GM18951 (cell line): ENCODE measurements at regions not wholly inside any gene's neighbourhood (a gene's known extent, or its start where the extent isn't known, plus 50 kb on each side); places are given as distances from the start of the nearest gene placed in this dataset.

ENCODE experiments used
- POLR2A ChIP-seq: IDR thresholded peaks from 4 replicates; pipeline ENCODE4 v1.6.1; 2011; ENCODE audit warnings: mild to moderate bottlenecking; ENCODE audit not compliant: insufficient read length, insufficient read depth; ENCODE audit errors: extremely low read depth
- in situ Hi-C: fragments of 300-500 bp; cut with MboI; formaldehyde crosslinking; loops from one replicate; pipeline ENCODE4 v1.12.0; 2022; ENCODE audit warnings: low sequenced_read_pairs, mixed read lengths, inconsistent platforms; ENCODE audit not compliant: unreplicated experiment

DNA sequence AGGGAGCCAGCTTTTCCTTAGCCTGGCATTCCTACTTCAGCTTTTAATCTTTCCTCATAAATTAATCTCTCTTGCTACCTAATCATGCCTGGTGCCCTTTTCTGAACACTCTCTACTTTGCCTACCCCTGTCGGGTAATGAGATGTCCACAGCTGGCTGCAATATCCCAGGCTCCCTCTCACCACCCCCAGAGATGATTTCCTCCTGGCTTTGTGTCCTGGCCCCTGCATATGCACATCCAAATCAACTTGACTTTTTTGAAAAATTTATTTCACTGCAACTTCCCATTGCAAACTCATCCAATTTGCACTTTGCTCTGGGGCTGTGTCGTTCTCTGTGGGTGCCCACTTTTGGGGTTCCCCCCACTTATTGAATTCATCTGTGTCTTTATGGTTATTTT is 218.1 kb upstream of the SKOR2 start:
- TF ChIP-seq POLR2A = no peak
- in situ Hi-C loops = no loop called here

DNA sequence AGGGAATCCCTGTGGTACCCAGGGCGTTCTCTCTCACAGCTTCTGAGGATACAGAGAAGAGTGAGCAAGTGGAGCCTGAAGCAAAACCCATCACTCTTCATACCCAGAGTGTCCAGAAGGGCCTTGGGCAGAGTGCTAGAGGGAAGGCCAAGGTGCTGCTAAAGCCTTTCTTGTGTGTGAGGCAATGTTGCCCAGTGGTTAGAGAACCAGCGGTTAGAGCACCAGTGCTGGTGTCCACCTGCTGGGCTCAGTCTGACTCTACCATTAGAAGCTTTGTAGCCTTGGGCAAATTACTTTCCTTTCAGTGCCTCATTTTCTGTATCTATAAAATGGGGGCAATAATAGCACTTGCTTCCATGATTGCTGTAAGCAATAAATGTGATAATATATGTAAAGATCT is 210.5 kb upstream of the SKOR2 start:
- TF ChIP-seq POLR2A = no peak
- in situ Hi-C loops = no loop called here

DNA sequence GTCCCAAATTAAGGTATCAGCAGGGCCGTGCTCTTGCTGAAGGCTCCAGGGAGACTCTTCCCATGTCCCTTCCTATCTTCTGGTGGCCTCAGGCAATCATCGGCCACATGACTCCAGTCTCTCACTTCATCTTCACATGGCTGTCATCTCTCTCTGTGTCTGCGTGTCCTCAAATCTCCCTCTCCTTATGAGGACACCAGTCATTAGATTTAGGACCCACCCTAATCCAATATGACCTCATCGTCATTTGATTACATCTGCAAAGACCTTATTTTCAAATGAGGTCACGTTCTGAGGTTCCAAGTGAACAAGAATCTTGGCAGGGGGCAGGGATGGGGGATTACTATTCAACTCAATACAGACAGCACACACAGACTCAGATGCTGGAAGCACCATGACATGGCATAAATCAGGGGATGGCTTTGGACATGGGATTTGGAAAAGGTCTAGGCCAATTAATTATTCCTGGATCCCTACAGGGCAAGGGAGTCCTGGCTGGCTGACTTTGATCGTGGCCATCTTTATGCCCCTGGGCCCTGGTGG is 210.0 kb upstream of the SKOR2 start:
- in situ Hi-C loops = no loop called here
- no peak for TF ChIP-seq POLR2A

DNA sequence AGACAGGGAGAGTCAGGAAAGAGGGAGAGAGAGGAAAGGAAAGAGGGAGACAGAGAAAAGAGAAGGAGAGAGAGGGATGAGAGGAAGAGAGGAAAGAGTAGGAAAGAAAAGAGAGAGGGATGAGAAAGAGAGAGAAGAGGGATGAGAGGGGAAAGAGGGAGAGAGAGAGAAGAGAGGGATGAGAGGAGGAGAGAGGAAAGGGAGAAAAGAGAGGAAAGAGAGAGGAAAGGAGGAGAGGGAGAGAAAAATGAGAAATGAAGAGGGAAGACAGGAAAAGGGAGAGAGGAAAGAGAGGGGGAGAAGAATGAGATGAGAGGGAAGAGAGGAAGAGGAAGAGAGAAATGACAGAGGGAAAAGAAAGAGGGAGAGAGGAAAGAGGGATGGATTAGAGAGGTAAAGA is 207.0 kb upstream of the SKOR2 start:
- in situ Hi-C loops = no loop called here
- TF ChIP-seq POLR2A = no peak

DNA sequence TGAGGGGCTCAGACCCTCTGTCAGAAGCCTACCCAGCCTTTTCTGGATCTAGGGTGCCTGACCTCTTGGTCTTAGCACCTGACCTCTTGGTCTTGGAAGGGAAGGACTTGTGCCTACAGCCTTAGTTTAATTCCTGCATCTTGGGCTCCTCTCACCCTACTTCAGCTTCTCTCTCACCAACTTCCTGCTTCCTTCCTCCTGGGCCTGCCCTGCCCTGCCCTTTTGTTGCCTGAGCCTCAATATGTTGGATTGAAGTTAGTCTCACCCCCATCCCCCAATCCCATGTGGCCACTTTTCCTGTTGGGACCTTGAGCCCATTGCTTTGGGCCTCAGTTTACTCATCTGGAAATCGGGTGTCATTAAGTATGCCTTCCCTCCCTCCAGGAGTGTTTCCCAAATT is 206.2 kb upstream of the SKOR2 start:
- in situ Hi-C loops = no loop called here
- no peak for TF ChIP-seq POLR2A

DNA sequence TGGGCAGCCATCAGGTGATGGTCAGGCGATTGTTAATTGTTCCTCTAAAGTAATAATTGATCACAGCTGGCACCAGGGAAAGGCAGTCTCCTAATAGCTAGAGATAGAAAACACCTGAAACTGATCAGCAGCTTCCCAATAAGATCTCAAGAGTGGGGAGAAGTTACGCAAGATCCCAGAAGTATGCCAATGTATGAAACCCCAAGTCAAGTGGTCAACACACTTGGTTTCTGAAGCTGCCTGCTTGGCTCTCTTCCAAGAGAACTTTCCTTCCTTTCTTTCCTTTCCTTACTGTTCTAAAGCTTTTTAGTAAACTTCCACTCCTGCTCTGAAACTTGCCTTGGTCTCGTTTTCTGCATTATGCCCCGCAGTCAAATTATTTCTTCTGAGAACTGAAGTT is 201.6 kb upstream of the SKOR2 start:
- in situ Hi-C loops = no loop called here
- no peak for TF ChIP-seq POLR2A

DNA sequence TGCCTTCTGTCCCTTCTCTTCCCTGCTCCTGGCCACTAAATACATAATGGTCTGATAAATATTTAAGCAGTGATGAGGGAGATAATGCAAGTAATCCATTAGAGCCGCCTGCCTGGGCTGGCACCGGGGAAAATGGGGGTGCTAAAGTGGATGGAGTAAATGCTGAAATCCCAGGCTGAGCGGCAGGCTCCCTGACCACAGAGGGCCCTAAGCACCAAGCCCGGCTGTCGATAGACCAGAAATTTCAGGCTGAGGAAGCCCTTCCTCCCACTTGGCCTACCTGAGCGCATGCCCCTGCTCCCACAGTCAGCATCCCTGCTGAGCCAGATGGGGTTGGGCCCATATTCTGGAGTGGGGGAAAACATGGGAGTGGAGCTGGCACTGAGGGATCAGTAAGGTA is 197.5 kb upstream of the SKOR2 start:
- no peak for TF ChIP-seq POLR2A

DNA sequence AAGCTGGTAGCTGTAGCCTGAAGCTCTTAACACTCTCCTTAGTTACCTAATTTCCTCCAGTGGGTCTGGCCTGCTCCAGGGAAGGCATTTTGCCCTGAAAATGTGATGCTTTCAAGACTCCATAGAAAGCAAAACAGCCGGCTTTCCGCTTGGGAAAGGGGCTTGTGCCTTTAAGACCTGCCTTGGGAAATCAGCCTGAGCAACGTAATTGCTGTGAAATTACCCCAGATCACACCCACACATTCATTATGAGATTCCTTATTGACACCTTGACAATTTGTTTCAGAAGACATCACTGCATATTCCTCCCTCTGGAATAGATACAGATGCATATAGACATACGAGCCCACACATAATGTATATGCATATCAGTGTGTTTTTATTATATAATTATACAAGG is 190.5 kb upstream of the SKOR2 start:
- in situ Hi-C loops = no loop called here
- no peak for TF ChIP-seq POLR2A

More for the DNA sequence above, 197.5 kb upstream of the SKOR2 start:
- in situ Hi-C loops = no loop called here

DNA sequence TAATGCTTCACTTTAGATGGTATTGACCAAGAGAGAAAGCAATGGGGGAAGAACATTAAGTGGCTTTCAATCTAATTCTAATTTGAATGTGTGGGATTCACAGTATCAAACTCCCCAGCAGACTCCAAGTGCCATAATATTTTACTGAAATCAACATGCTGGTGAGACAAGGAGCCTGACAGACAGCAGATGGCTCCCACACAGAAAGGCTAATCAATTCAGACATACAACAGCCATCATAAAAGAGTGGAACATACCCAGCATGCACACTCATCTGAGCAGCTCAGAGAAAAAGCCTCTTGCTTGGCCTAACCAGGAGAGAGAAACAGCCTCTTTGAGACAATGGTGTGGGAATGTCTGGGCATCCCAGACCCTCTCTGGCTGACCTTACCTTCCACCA is 186.5 kb upstream of the SKOR2 start:
- in situ Hi-C loops = no loop called here

DNA sequence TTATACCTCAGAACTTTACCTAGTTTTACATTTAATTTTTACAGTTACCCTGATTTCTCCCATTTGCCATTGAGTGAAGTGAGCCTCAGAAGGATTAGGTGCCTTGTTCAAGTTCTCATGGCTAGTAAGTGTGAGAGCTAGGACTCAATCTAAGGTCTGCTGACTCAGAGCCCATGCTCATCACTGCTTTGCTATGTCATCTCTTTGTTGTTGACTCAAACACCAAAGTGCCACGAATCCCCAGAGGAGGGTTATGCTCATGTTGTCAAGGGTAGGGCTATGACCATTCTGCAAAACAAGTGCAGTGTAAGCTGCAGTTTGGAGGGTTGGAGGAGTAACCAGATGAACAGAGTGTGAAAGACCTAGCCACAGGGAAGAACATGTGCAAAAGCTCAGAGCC is 185.4 kb upstream of the SKOR2 start:
- TF ChIP-seq POLR2A = no peak
- in situ Hi-C loops = no loop called here

More for the DNA sequence above, 186.5 kb upstream of the SKOR2 start:
- TF ChIP-seq POLR2A = no peak

GRCh38 chr18:47434214-47434746 is 182.8 kb upstream of the SKOR2 start:
- in situ Hi-C loops = no loop called here
- TF ChIP-seq POLR2A = no peak

- in situ Hi-C loops = no loop called here
- TF ChIP-seq POLR2A = no peak
Observed at GRCh38 chr18:47427923-47428637, 176.6 kb upstream of the SKOR2 start.

- in situ Hi-C loops = no loop called here
- no peak for TF ChIP-seq POLR2A
Observed at GRCh38 chr18:47427072-47427471, 175.6 kb upstream of the SKOR2 start.

DNA sequence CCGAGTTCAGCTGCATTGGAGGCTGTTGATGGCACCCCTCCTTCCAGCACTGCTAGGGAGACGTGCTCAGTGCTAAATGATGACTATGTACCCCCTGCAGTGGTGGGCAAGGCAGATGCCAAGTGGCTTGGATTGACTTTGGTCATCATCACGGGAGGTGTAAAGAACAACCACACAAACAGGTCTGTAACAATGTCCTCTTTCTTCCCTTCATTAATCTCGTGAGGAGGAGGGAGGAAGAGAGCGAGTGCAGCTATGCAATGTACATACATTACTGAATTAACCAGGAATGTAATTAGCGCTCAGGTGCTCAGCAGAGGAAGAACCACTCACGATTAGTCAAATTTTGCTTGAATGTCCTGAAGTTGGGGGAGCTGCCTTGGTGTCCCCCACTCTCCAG is 173.9 kb upstream of the SKOR2 start:
- TF ChIP-seq POLR2A = no peak
- in situ Hi-C loops = no loop called here
